ENCODE measurements at regions not wholly inside any gene's neighbourhood (a gene's known extent, or its start where the extent isn't known, plus 50 kb on each side); places are given as distances from the start of the nearest gene placed in this dataset.
"Not testable (repeated sequence)": the region's sequence is repeated elsewhere in the genome, so short reads cannot be mapped to it uniquely, and the experiment has no call there.

DNA sequence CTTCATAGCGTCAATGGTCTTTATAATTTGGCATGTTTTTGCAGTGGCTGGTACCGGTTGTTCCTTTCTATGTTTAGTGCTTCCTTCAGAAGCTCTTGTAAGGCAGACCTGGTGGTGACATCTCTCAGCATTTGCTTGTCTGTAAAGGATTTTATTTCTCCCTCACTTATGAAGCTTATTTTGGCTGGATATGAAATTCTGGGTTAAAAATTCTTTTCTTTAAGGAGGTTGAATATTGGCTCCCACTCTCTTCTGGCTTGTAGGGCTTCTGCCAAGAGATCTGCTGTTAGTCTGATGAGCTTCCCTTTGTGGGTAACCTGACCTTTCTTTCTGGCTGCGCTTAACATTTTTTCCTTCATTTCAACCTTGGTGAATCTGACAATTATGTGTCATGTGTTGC lies 250.0 kb upstream of the CTNNB1 start:
- DNase-seq (ENCODE audit: low spot score): not testable (repeated sequence)

DNA sequence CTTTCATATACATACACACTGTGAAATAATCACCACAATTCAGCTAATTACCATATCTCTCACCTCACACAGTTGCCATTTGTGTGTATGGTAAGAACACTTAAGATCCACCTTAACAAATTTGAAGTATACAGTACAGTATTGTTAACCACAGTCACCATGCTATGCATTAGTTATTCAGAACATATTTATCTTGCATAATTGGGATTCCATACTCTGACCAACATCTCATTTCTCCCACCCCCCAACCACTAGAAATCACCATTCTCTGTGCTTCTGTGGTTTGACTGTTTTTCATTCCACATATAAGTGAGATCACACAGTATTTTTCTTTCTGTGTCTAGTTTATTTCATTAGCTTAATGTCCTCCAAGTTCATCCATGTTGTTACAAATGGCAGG lies 247.7 kb upstream of the CTNNB1 start:
- DNase-seq (ENCODE audit: low spot score): no peak

DNA sequence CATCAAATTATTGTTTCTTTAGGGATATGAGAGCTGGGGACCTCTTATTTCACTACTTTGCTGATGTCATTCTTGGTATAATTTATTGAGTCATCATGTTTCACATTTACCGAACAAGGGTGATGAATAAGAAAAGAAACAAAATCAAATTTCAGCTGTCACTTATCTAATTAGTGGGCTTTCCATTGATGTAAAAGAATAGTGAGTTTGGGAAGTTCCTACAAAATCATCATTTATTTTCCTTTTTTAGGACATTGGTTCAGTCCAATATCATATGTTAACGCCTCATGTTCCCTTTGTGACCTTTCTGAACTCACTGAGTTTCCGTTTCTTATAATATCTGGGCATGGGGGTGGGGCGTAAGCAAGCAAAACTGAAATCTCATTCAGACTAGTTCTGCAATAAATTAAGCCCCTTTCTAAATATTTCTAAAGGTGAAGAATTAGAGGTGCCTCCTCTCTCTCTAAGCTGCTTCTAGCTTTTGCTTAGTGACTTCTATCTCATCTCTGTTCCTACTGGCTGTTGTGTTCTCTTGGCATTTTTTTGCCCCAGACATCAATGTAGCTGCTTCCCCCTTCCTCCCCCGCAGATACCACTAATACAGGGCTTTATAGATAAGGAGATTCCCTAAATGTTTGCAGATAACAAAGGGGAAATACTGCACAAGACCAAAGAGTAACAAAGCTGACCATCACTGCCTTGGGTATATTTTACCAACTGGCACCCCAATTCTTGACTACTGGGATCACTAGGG lies 238.0 kb upstream of the CTNNB1 start:
- no peak for DNase-seq (ENCODE audit: low spot score)

DNA sequence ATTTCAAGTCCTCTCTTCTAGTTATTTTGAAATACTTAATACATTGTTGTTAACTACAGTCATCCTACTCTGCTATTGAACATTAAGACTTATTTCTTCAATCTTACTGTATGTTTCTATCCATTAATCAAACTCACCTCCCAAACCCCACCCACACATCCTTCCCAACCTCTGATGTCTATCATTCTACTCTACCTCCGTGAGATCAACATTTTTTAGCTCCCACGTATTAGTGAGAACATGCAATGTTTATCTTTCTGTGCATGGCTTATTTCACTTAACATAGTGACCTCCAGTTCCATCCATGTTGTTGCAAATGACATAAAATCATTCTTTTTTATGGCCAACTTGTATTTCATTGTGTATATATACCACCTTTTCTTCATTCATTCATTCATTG lies 236.6 kb upstream of the CTNNB1 start:
- DNase-seq (ENCODE audit: low spot score): no peak

DNA sequence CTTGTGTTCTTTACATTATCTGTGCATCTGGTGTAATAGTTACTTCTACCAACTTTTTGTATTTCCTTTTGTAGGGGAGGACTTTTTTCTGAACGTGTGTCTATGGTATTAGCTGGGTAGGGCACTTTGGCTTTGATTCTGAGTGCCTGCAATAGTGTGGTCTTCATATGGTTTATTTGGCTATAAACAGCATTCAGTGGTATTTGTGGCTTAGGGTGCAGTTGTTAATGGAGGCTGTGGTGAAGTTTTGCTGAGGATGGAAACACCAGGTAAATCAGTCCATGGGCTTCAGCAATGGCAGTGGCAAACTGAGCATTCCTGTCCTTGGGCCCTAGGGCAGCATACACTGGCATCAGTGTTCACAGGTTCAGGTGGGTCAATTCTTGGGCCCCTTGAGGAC lies 230.6 kb upstream of the CTNNB1 start:
- DNase-seq (ENCODE audit: low spot score): no peak

DNA sequence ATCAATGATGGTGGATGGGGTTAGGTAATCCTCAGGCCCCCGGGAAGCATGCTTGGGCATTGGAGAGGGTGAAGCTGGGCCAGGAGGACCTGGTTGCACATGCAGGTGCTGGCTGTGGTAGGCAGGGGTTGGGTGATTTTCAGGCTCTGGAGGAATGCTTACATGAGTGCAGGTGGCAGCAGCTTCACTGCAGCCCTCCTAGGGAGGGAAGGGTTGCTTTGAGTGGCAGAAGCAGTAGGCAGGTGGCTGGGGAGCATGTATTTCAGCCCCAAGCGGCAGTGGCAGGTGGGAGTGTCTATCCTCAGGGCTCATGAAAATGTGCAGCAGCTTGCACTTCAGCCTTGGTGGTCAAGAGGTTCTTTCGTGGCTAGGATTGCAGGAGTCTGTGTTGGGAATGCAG lies 230.0 kb upstream of the CTNNB1 start:
- no peak for DNase-seq (ENCODE audit: low spot score)

DNA sequence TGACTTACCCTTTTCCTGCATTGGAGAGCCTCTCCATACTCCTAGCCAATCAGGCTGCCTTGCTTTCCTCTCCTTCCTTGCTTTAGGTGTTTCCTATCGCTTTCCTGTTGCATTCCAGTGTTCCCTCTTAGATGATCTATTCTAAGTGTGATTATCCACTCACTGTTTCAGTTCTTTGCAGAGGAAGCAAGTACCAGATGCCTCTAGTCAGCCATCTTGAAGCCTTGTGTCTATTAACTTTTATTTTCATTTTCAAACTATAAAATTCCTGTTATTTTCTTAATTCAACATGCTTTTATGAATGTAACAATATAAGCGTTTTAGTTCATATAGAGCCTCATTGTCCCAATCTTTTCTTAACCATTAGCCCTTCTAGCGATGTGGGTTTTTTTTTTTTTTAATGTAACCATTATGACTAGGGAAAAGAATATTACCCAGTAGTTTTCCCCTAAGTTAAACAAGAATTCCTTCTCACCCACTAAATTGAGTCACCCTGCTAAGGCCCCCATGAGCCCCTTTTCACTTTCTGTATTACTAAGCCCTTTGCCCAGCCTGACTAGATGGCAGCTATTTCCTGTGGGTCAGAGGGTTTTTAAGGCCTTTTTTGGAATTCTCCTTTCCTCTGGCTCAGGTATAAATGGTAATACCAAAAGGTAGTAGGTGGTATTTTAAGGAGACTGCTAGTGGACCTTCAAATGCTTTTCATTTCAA lies 229.4 kb upstream of the CTNNB1 start:
- DNase-seq (ENCODE audit: low spot score): no peak

DNA sequence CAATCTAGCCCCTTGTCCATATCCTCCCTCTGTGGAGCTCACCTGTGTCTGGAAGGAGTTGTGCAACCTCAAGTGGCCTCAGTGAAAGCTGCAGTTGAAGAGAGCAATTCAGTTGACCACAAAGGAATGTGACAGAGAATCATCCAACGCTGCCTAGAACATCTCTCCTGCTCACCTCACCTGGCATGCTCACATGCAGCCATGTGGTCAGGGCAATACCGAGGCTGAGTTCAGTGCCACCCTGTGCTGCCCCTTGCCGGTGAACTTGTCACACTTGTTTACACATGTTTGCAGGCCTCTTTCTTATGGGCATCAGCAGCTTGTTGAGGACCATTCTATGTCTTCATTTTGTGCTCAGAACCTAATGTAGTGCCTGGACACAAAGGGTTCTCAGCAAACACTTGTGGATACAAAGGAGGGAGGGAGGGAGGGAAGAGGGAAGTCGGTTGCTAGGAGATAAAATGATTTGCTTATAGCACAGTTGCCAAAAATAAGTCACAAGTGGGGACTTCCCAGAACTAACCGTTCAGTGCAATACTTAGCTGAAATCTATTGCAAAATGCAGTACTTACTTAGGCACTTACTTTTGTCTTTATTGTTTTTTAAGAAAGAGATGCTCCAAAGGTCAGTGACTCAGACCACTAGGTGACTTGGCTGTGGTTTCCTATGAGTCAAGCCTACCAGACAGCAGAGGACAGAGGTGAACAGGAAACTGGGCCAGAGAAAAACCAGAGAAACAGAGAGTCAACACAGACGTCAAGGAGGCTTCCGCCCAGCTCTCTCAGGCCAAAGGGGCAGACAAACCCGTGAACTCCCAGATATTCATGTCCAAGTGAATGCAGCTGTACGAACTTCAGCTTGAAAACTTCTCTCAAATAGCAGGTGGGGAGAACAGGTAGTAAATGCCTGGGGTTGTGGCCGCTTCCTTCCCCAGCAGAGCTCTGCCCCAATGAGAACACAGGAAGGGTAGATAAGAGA lies 227.8 kb upstream of the CTNNB1 start:
- DNase-seq (ENCODE audit: low spot score): peak; percentile 49

DNA sequence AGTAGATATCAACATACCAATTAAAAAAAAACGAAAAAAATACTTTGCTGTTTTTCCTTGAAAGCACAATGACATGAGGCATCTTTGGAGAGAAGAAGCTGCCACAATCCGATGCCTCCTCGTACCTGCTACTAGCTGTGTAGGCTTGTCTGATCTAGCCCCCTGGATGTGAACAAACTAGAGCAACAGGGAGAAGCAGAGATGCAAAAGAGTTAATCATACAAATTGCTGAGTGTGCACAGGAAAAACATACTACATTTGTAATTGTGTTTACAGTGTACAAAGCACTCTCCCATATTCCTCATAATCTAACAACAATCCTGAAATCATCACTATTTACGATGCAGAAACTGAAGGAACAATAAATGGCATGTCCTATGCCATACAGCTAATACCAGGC lies 227.0 kb upstream of the CTNNB1 start:
- DNase-seq (ENCODE audit: low spot score): no peak

DNA sequence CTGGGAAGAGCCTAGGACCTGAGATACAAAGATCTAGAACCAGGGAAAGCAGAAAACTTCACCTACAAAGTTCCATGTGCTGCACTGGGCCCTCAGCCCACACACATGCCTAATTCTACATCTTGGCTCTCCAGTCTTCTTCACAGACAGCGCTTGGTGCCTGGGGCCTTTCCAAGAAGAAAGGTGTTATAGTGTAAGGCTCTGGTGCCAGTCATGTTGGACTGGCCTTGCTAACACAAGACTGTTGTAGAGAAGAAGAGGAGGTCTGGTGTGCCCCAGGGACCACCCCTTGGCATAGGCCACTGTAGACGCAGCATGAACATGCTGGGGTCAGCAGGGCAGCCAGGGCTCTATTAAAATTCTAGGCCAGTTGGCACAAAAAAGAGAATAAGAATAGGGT lies 226.2 kb upstream of the CTNNB1 start:
- DNase-seq (ENCODE audit: low spot score): no peak

DNA sequence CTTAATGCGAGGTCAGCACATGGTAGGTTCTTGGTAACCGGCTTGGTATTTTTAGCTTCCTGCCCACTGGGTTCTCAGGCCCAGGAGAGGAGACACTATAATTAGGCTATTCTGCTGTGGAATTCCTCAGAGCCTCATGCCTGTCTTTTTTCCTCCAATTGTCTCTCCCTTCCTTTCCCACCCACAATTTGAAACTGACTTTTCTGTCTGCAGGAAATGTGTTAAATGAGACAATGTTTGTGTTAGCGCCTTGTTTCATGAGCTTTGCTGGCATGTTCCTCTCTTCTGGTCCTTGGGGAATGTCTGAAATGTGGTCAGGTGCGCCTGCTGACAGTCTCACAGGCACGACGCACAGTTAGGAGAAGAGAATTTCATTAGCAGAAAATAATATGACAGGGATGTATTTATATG lies 223.6 kb upstream of the CTNNB1 start:
- DNase-seq (ENCODE audit: low spot score): no peak

DNA sequence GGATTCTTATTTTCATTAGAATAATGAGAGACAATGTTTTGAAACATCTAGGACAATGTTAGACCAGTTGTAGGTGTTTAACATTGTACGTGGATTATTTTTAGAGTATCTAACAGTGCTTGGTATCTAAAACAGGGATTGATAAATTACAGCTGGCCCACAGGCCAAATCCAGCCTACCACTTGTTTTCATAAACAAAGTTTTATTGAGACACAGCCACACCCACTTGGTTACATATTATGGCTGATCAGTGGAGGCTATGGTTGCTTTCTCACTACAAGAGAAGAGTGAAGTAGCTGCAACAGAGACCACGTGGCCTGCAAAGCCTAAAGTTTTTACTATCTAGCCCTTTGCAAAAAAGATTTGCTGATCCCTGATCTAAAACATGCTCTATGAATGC lies 223.1 kb upstream of the CTNNB1 start:
- DNase-seq (ENCODE audit: low spot score): no peak

DNA sequence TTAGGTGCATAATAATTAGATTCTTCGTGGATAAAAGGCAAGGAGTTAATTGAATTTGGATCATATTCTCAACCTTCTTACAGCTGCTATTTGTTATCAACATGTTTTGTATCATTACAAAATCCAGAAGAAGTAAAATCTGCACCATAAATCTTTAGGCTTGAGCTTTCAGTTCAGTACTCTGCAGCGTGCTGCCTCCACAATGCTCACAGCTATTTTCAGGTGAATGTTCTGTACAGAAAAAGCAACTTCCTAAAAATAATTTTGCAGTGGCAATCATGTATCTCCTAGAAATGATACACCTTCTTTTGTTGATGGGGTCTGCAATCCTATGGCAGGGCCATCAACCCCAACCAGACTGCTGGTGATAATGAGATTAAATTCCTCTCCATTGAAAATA lies 220.9 kb upstream of the CTNNB1 start:
- DNase-seq (ENCODE audit: low spot score): no peak

DNA sequence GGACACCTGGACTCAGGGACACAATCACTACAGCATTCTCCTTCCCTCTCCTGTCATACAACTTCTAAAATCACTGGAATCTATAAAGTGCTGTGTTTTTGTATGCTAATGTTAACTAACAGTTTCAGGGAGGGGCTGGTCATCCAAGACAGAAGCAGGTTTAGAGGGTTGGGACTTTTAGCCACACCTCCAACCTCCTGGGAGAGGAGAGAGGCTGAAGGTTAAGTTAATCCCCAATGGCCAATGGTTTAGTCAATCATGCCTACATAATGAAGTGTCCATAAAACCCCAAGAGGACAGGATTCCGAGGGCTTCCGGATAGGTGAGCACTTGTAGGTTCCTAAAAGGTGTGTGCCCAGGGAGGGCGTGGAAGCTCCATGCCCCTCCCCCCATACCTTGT lies 219.3 kb upstream of the CTNNB1 start:
- DNase-seq (ENCODE audit: low spot score): no peak

DNA sequence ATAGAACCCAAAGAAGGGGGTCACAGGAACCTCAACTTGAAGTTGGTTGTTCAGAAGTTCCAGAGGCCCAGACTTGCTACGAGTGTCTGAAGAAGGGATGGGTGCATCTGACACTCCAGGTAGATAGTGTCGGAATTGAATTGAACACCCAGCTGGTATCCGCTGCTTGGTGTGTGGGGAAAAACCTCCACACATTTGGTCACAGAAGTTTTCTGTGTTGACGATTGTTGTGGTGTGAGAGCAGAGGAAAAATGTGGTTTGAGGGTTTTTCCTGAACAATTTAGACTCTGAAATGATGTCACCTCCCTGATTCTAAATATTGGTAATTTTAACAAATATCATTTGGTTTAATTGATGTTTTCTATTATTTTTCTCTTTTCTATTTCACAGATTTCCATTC lies 218.8 kb upstream of the CTNNB1 start:
- DNase-seq (ENCODE audit: low spot score): no peak

DNA sequence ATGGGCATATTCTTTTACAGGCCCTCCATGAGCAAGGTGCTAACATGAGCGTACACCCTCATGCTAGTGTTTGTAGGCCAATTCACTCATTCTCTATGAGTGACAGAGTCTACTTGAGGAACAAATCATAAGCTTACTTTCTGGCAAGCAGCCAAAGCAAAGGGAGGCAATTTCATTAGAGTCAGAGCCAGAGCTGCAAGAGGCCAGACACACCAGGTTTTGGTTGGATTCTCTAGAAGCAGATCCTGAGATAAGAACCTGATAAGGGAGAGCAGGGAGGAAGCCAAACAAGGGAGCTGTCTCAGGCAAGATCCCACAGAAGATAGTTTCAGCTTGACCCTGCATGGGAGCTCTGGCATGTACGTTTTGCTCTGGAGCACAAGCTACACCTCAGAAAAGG lies 214.1 kb upstream of the CTNNB1 start:
- DNase-seq (ENCODE audit: low spot score): no peak

DNA sequence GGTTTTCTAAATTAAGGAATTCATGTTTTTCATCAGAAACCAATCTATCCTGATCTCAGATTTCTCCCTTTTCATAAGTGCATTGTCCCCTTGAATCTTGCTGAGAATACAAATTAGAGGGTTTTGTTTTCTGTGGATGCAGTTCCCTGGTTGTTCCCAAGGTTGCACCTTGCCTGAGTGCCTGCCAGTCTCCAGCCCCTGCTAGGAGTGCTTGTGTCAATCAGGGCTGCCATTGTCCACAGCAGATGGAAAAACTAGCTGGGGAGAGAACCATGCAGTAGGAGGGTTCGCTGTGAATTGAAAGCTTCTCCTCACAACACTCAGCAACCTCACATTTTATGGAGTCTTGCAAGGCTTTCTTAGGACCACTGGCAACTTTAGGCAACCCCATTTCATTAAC lies 210.8 kb upstream of the CTNNB1 start:
- DNase-seq (ENCODE audit: low spot score): no peak

DNA sequence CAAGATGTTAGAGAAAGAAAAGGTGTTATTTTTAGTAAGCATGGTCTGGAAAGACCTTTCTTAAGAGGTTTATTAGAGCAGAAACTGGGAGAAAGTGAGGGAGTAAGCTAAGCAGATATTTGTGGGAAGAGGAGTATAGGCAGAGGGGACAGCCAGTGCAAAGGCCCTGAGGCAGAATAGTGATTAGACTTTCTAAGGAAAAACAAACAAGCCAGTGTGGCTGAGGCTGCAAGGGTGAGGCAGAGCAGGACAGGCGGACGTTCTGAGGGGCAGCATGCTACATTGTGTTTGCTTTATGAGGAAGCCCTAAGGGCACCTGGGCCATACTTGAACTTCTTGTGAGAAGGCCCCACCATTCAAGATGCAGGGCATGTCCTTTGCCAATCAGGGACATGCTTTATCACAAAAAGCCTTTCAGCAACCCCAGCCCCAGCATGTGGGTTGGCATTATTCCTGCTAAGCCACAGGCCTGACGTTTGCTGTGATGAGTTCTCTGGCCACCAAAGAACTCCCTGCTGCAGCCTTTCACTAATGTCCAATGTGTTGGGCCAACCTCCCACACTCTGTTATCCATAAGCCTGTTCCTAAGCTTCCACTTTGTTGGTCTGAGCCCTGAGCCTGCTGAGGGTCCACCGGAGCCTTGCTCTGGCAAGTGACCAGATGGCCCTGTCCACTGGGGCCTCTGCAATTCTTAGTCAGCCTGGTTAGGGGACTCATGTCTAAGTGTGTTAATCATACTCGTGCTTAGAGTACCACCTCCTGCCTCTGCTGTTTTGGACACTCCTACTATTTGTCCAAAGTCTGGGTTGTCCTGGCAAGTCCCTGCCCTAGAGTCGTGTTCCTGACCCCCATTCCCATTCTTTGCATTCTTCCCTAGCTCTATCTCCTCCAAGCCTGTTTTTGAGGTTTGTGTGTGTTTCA lies 209.9 kb upstream of the CTNNB1 start:
- DNase-seq (ENCODE audit: low spot score): no peak

DNA sequence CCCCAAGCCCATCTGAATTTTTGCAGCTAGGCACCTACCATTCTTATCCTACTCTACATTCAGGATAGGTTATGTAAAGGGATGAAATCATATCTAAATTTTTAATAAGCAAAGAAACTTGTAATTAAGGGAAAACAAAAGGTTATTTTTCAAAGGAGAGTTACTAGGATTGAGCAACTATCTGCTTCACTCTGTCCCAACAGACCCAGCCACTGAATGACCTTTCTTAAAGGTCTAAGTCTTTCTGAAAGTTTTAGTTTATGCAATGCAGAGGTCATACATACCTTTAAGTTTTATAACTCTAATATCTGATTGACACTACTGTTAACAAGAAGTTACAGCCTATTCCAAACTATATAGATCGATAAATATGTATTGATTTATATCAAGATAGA lies 209.2 kb upstream of the CTNNB1 start:
- no peak for DNase-seq (ENCODE audit: low spot score)

DNA sequence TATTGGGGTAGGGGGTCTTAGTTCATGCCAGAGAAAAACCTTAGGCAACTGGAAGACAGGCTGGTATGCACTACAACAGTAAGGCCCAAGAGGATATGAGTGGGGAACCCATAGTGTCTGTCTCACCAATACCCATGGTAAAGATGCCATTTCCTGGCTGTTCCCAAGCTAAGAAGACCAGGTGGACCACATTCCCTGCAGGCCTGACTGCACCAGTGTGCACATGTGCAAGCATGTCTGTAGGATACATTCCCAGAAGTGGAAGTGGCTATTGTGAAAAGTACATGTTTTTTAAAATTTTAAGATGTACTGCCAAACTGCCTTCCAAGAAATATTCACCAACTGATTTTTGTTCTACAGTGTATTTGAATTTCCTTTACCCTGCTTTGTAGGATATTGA lies 207.3 kb upstream of the CTNNB1 start:
- DNase-seq (ENCODE audit: low spot score): no peak

DNA sequence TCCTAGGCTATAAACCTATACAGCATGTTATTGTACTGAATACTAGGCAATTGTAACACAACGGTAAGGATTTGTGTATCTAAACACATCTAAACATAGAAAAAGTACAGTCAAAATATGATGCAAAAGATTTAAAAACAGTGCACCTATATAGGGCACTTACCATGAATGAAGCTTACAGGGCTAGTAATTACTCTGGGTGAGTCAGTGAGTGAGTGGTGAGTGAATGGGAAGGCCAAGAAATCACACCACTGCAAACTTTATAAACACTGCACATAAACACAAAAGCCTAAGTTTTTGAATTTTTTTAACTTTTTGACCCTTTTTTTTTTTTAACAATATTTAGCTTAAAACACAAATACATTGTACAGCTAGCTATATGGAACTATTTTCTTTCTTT lies 204.7 kb upstream of the CTNNB1 start:
- DNase-seq (ENCODE audit: low spot score): no peak

DNA sequence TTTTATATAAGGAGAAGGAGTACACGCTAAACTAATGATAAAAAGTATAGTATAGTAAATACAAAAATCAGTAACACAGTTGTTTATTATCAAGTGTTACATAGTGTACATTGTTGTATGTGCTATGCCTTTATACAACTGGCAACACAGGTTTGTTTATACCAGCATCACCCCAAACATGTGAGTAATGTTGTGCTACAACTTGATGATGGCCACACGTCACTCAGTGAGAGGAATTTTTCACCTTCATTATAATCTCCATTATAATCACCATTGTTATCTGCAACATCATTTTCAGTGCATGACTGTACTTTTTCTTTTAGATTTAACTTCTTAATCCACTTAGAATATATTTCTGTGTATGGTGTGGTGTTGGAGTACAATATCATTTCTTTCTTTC lies 204.0 kb upstream of the CTNNB1 start:
- no peak for DNase-seq (ENCODE audit: low spot score)
